ENCODE measurements at regions not wholly inside any gene's neighbourhood (a gene's known extent, or its start where the extent isn't known, plus 50 kb on each side); places are given as distances from the start of the nearest gene placed in this dataset.

DNA sequence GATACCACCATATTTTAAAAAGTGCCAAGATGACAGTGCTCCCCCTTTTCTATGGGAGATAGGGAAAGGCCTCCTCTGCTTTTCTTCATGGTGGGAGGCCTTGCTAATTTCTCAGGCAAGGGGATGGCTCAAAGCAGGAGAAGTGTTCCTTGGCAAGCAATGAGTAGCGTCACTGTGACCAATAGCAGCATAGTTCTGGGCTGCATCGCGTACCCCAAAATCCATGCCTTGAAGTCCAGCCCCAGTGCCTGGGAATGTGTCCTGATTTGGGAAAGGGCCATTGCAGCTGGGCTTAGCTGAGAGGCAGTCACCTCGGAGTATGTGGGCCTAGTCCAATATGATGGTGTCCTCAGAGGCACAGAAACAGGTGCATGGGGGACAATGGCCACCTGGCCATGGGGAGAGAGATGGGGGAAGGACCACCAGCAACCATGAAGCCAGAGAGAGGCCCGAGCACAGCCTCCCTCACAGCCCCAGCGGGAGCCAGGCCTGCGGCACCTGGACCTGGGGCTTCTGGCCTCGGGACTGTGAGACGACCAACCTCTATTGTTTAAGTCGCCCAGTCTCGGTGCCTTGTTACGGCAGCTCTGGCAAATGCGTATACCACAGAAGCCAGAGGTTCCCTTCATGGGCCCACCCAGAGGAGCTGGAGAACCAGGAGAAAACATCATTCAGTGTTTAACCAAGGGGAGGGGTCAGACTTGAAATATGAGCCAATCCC lies 153.1 kb upstream of the RPS6KA2 start:
- no peak for DNase-seq (ENCODE audit: insufficient read length, low spot score)
- TF ChIP-seq POLR2A (IDR thresholded peaks at IDR 0.05; ENCODE audit: low read depth, low read length) = no peak
- FAIRE-seq = no peak

DNA sequence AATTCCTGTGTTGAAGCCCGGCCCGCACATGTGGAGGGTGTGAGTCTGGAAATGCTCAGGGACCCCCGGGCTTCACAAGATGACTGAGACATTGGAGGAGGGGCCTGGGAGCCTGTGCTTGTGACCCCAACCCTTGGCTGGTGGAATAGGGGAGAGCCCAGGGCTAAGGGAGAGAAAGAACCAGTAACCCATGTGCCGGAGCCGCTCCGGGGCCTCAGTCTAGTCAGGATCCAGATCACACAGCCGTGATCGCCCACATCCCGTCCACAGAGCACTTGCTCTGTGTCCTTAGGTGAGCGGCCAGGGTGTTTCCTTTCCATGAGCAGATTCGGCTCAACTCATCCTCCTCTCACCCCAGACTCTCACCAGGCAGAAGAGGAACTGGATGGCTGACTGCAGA lies 152.3 kb upstream of the RPS6KA2 start:
- FAIRE-seq = no peak
- no peak for TF ChIP-seq POLR2A (IDR thresholded peaks at IDR 0.05; ENCODE audit: low read depth, low read length)
- no peak for DNase-seq (ENCODE audit: insufficient read length, low spot score)

DNA sequence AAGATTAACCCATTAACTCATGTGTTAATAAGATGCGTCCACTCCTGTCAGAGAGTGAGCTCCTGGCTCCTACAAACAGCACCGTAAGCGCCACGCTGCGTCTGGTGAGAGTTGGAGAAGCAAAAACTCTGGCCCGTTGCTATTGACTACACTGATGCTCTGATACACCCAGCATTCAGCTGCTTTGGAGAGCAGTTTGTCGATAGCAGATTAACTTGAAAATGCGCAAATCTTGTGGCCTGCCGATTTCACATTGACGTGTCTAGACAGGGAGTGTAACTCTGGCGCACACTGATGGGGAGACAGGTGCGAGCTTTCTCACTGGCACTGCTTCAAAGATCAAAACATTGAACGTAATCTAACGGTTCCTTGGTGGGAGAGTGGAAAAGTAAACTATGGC lies 151.7 kb upstream of the RPS6KA2 start:
- no peak for FAIRE-seq
- no peak for TF ChIP-seq POLR2A (IDR thresholded peaks at IDR 0.05; ENCODE audit: low read depth, low read length)

DNA sequence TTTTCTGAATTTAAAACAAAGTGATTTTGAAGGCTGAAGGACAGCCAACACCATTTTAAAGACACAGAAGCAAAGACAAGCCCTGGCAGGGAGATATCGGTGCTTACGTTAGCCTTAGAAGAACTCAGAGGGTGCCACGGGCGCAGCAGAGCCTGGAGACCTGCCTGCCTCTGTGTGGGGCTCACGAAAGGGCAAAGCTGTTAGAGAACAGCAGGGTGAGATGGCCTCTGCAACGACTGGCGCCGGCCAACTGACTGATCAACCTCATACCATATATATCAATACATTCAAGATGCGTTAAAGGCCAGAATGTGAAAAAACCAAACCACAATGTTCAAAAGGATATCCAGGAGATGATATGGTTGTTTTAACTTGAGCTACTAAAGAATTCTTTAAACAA lies 151.0 kb upstream of the RPS6KA2 start:
- no peak for TF ChIP-seq POLR2A (IDR thresholded peaks at IDR 0.05; ENCODE audit: low read depth, low read length)
- DNase-seq (ENCODE audit: insufficient read length, low spot score) (no peak), FAIRE-seq (no peak)

More for the DNA sequence above, 151.7 kb upstream of the RPS6KA2 start:
- no peak for DNase-seq (ENCODE audit: insufficient read length, low spot score)

DNA sequence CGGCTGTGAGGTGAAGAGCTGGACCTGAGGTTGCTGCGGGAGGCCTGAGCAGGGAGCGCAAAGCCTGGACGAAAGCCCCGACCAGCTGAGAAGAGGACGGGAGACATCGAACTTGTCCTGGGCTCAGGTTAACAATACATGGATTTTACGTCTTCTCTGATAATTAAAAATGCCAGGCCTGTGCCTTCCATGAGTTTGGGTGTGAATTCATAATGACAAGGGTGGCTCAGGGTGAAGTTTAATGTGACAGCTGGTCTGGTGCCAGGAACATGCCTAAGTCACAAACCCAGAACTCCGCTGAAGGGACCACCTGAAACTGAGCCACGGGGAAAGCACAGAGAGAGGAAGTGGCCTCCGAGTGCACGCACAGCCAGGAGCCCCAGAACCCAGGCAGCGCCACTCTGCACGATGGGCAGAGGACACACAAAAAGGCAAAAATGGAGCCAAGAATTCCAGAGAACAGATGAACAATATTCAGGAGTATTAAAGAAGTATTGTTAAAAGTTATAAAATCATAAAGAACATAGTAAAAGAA lies 150.1 kb upstream of the RPS6KA2 start:
- DNase-seq (ENCODE audit: insufficient read length, low spot score) (no peak), FAIRE-seq (no peak)

DNA sequence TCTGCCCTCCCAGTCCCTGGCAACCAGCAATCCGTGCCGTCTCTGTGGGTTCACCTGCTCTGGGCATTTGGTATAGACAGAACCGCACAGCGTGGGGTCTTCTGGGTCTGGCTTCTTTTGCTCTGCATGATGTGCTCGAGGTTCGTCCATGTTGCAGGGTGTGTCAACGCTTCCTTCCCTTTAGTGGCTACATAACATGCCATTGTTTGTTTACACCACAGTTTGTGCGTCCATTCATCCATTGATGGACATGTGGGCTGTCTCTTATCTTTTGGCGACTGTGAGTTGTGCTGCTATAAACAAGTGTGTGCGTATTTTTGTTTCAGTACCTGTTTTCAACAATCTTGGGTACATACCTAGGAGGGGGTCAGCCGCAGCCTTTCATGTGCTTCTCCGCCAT lies 149.5 kb upstream of the RPS6KA2 start:
- no peak for DNase-seq (ENCODE audit: insufficient read length, low spot score)
- FAIRE-seq = no peak
- TF ChIP-seq POLR2A (IDR thresholded peaks at IDR 0.05; ENCODE audit: low read depth, low read length) = no peak

More for the DNA sequence above, 150.1 kb upstream of the RPS6KA2 start:
- no peak for TF ChIP-seq POLR2A (IDR thresholded peaks at IDR 0.05; ENCODE audit: low read depth, low read length)

DNA sequence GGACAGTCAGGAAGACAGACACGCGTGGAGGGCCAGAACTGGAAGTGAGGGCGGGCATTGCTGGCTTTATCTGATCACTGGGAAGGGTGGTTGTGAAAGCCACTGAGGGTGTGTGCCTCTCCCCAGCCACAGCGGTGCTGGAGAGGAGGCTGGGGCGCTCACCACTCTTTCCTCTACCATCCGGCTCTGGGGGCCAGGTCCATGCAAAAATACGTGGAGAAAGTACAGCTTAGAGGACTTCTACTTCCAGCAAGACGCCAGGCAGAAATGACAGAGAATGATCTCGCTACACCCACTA lies 148.8 kb upstream of the RPS6KA2 start:
- TF ChIP-seq POLR2A (IDR thresholded peaks at IDR 0.05; ENCODE audit: low read depth, low read length) = no peak
- FAIRE-seq = no peak
- no peak for DNase-seq (ENCODE audit: insufficient read length, low spot score)

DNA sequence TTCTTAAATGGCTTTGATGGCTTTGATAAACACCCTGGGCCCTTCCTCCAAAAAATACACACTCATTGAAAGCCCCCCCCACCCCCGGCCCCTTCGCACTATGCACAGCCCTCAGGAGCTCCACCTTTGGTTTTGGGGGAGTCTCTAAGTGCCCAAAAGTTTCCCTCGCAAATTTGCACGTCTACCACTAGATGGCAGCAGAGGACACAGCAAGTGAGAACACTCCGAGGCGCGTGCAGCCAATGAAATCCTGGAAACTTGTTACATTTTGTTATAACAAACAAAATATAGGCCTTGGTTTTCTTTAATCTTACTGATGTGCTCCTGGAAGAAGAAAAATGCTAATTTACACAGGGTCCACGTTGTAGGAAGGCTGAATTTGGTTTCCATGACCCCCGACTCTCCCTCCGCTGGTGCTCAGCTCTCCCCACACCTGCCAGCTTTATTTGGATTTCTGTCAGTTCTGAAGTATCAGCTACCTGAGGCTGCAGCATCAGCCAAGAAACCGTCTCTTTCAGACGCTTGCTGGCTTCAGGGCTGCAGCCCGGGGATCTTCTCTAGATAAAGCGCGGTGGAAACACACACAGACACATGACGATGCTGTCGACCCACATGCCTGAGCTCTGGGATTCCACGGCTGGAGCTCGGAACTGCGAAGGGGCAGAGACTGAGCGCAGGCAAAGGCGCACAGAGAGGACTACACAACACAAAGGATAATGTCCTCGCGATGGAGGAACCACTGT lies 148.3 kb upstream of the RPS6KA2 start:
- DNase-seq (ENCODE audit: insufficient read length, low spot score) (peak; percentile 46), FAIRE-seq (no peak)
- TF ChIP-seq POLR2A (IDR thresholded peaks at IDR 0.05; ENCODE audit: low read depth, low read length) = no peak

DNA sequence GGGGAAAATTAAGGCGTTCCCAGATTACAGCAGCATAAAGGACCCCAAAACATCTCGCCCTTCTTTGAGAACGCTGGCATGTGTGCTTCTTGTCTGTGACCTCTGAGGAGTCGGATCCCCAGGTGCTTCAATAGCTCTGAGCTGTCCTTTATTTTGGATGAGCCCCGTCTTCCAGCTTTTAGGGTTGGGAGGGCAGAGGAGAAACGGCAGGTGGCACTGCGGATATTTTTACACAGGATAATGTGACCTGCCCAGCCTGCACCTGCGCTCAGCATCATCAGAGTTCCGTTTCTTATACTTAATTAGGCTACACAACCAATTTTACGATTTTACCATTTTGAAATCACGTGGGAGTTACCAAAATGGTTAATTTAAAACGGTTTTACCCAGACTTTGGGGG lies 147.7 kb upstream of the RPS6KA2 start:
- no peak for FAIRE-seq
- no peak for DNase-seq (ENCODE audit: insufficient read length, low spot score)
- no peak for TF ChIP-seq POLR2A (IDR thresholded peaks at IDR 0.05; ENCODE audit: low read depth, low read length)

DNA sequence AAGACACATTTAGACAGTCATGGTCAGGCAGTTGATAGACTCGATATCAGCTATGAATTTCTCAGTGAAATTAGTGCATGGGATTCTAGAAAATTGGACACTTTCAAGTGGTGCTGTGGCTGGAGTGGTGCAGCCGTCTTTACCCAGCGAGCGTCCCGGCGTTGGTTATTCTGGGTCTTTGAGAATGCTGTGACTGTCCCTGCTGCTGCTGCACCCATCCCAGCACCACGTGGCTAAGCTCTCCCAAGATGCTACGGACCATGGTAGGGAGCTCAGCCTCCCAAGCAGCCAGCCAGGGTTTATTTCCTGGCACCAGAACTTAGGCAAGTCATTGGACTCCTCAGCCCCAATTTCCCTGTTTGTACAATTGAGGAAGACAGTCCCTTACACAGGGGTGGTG lies 147.2 kb upstream of the RPS6KA2 start:
- no peak for TF ChIP-seq POLR2A (IDR thresholded peaks at IDR 0.05; ENCODE audit: low read depth, low read length)
- no peak for FAIRE-seq
- DNase-seq (ENCODE audit: insufficient read length, low spot score) = no peak

DNA sequence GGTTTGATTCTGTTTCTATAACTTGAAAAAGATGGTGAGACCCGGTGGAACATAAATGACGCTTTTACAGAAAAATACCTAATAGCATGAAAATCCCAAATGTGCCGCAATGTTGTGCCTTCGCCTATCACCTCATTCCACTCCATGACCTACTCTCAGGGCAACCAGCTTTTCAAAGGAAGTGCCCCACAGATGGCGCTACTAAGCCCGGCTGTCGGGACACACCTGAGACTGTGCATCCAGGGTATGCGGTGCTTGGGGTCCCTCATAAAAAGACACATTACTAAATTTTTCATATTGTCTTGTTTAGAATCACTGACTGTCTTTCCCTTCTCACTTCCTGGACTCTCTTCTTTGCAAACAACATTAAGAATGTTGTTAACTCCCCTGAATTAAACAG lies 145.5 kb upstream of the RPS6KA2 start:
- FAIRE-seq (no peak), DNase-seq (ENCODE audit: insufficient read length, low spot score) (no peak)
- TF ChIP-seq POLR2A (IDR thresholded peaks at IDR 0.05; ENCODE audit: low read depth, low read length) = no peak

DNA sequence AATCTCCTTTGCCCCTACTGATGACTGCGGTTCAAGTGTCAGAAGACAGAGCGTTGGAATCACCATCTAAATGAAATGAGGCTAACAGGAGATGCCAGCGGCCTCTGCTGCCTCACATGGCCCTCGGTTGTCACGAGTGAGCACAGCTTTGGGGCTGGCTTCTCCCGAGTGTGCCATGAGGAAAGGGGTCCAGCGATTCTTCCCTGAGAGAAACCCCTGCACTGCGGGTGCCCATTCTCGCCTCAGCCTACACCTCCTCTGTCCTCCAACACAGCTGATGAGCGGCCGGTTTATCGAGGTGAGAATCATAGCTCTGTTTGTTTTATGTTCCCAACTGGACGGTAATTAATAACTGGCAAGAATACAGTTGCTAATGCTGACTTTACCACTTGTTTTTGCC lies 144.7 kb upstream of the RPS6KA2 start:
- no peak for FAIRE-seq
- no peak for TF ChIP-seq POLR2A (IDR thresholded peaks at IDR 0.05; ENCODE audit: low read depth, low read length)
- DNase-seq (ENCODE audit: insufficient read length, low spot score) = no peak

DNA sequence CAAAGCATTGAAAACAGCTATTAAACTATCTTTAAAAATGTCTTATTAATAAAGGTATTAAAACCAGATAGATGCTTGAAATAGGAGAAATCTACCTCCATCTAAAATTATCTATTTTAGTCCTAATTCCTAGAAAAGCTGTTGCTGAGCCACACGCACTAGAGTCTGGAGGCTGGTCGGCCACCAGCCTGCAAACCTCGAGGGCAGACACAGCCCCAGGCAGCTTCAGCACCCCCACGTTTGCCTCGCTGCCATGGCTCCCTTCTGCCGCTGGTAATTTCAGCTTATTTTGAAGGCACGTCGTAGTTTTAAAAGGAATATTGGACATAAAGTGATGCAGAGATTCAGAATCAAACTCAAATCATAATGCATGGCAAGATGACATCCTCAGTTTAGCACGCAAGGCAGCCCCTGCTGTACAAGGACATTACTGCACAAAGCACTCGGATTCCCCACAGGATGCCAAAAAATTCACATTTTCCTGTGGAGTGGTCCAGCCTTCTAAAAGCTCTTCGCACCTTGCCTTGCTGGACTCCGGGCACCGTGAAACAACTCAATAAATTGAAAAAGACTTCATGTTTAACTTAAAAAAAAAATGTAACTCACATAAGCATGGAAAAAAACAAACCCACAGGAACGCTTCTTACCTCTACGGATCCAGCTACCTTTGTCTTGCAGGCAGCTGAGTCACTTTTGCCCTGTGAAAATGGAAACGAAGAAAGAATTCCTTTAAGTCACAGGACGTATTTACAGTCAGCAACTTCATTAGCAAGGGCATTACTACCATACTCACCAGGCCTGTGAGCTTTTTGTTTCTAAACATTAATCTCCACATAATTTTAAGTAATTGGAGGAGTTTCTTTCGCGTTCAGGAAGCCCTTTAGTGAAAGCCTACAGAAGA lies 143.4 kb upstream of the RPS6KA2 start:
- no peak for DNase-seq (ENCODE audit: insufficient read length, low spot score)
- no peak for TF ChIP-seq POLR2A (IDR thresholded peaks at IDR 0.05; ENCODE audit: low read depth, low read length)
- no peak for FAIRE-seq

DNA sequence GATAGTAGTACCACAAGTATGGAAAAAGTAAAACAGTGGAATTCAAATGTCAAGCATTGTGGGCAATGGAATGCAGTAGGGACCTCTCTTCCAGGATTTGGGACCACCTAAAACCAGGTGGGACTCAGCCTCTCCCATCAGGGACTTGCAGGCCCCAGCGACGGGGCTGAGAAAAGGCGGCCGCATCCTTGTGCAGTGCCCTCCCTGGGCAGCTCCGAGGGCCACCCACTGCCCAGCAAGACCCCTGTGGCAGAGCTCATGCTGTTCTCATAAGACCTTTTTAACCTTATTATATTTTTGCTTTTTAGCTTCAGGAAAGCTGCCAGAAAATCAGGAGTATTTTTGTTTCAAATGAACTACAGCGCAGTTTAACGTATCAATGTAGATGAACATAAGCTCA lies 142.6 kb upstream of the RPS6KA2 start:
- no peak for FAIRE-seq
- TF ChIP-seq POLR2A (IDR thresholded peaks at IDR 0.05; ENCODE audit: low read depth, low read length) = no peak
- DNase-seq (ENCODE audit: insufficient read length, low spot score) = no peak
